Activated CD8-positive, alpha-beta memory T cell treated with anti-CD3 and anti-CD28 coated beads for 24 hours (primary cell): ENCODE measurements at regions not wholly inside any gene's neighbourhood (a gene's known extent, or its start where the extent isn't known, plus 50 kb on each side); places are given as distances from the start of the nearest gene placed in this dataset.
"Not testable (repeated sequence)": the region's sequence is repeated elsewhere in the genome, so short reads cannot be mapped to it uniquely, and the experiment has no call there.

Source experiments
- DNase-seq: peaks from one replicate; pipeline ENCODE4 v3.0.0-alpha.2; 2020

DNA sequence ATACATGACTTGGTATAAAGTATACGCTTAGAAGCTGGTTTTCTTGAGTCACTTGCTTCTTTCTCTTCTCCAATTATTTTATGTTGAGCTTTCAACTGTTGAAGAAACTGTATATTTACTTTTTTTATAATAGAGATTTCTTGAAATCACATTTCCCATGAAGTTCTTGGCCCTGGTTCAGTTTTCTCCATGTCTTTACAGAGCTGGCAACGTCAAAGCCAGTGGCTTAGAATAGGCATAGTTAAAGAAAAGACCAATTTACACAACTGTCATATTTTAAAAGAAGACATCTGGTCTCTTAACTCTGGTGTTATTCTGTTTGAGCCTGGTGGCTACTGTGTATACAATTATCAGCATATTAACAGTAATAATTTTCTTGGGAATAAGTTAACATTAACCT lies 1249.3 kb downstream of the CDH12 start:
- no peak for DNase-seq

DNA sequence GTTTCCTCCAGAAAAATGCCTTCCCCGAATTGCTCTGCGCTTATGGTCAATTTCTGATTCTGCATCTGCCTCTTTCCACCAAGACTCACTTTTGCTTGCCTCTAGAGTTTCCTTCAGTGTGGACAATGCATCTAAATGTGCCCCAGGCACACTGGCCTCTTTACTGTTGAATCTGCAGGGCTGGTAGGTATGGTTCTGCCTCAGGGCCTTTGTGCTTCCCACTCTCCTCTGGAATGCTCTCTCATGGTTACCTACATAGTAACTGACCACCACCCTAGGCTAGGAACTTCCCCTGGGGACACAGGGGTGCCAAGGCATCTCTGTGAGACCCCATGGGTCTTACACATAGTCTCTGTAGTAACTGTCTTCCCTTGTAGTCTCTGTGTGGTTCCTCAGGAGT lies 1258.6 kb downstream of the CDH12 start:
- DNase-seq = no peak

DNA sequence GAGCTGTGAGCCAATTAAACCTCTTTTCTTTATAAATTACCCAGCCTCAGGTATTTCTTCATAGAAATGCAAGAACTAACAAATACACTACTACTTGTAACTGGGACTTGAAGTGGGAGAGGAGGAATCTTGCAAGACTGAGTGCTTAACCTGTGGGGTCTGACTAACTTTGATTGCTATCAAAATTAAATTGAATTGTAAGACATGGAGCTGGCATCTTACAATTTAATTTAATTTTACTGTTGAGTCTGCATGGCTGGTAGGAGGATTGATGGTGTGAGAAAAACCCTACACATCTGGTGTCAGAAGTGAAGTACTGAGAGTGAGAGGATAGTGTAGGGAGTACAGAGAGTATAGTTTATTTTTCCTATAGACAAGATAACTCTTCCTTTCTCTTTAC lies 1259.9 kb downstream of the CDH12 start:
- no peak for DNase-seq

DNA sequence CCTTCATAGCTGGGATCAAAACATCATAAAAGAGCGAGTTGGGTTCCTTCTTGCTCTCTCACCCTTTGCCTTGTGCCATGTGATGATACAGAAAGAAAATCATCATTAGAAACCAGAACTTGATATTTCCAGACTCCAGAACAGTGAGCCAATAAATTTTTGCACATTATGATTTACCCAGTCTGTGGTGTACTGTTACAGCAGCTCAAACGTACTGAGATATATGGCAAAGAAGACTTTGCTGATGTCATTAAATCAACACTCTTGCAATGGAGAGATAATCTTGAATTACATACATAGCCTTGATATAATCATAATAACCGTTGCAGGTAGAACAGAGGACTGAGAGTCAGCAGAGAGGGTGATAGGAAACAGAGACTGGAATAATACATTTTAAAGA lies 1271.6 kb downstream of the CDH12 start:
- DNase-seq = no peak

DNA sequence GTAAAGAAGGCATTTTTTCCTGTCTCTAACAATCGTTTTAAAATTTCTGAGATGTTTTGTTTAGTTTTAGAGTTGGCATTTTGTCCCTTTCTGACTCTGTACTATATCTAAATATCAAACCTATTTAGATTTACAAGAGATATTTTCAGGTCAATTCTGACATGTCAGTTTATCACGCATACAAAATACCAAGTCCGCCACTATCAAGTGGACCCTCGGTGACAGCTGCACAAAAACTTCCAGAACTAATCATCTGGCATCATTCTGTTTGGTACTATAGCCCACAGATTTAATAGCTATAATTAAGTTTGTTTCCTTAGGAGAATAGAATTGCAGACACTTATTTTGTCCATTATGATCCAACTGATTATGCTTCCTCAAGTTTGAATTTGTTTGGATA lies 1278.2 kb downstream of the CDH12 start:
- no peak for DNase-seq

DNA sequence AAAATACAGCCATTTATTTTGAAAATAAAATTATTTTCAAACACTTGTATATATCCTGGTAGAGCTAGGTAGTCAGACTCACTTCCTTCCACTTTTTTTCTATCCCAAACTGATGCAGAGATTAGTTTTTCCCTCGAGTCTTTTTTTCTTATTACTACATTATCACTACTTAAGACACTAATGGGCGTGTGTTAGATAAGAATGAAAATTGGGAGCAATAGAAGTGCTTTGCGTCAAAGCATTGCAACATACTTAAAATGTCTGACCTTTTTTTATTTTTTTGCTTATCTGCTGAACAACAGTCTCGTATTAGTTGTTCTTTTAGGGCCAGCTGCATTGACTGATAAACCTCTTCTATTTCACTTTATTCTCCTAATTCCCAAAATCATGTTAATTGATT lies 1278.7 kb downstream of the CDH12 start:
- DNase-seq = no peak

DNA sequence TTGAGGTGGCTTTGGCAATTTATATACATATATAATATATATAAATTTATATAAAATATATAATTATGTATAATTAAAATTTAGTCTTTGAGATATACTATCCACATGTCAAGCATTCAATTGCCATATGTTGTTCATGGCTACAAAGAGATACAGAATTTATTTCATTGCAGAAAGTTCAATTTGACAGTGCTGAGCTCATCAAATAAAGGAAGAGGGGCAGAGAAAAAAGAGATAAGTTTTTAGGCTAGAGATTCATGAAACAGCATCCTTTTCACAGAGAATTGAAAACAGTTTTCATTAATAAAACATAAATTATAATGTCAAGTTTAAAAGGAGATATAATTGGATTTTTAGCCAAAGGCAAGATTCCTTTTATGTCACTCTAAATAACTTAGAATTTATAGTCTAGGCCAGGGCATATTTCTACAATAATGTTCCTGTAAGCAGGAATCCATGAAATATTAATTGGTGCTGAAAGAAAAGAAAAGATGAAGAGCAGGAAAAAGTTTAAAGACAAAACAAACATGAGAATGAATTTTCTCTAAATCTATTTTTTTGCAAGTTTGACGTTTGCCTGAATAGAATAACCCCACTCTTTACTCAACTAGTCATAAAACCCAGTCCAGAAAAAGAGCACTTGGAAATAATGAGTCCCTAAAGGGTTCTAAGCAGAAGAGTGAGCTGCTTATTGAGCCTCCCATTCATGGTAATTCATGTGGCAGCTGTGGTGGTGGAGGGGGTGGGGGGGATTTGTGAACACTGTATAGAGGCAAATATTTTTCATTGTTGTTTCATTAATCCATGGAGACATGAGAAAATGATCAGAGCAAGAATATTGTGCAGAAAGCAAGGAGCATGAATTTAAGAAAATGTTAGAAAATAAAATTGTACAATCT lies 1279.5 kb downstream of the CDH12 start:
- DNase-seq = no peak

DNA sequence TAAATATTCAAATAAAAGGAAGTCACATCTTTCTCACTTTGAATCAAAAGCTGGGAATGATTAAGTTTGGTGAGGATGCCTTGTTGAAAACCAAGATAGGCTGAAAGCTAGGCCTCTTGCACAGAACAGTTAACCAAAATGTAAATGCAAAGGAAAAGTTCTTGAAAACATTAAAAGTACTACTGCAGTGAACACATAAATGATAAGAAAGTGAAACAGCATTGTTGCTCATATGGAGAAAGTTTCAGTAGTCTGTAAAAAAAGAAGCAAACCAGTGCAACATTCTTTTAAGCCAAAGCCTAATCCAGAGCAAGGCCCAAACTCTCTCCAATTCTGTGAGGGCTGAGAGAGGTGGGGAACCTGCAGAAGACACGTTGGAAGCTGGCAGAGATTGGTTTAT lies 1281.9 kb downstream of the CDH12 start:
- DNase-seq = not testable (repeated sequence)

DNA sequence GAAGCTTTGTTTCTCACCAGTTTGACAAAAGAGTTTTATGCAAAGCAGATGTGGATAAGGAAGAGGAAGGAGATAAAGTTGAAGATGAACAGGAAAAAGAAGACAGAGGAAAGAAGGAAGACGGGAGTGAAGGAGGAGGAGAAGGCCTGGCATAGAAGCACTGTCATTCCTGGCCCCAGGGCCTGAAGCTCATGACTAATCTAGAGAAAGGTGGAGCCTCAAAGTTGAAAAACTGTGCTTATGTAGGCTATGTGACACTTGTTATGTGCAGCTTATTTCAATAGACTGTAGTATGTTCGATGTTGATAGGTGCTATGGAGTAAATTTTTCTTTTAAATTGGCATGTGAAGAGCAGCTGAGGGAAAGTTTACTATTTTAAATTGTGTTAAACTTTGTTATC lies 1294.0 kb downstream of the CDH12 start:
- DNase-seq = not testable (repeated sequence)

DNA sequence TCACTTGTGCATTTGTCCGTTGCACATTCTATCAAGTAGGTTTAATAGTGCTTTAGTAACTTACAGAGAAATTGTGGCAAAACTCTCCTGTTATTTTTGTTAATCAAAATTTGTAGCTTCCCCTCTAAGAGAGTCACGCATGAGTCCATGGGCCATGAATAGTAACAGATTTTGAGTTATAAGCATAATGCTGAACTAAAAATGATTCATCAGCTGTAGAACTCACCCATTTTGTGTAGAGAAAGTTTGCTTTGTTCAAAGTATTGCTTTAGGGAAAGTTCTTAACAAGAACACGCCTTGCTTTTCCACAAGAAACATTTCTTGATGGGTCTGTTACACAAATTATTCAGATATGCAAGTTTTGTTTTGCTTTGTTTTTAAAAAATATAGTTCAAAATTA lies 1300.9 kb downstream of the CDH12 start:
- not testable (repeated sequence) for DNase-seq

DNA sequence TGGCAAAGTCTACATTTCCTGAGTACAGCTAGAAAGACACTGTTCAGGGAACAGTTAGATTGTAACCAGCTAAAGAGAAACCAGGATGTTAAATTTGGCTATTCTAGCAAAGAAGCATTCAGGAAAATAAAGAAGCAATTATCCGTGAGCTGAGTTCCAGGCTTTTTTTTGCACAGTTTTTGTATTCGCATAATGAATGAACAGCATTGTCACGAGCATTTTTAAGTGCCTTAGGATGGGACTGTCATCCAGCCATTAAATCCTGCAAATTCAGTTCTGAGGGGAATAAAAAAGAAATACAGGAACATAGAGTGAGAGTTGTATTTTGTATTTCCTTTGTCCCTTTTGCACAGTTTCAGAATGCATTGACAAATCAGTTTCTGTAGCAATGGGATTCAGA lies 1302.2 kb downstream of the CDH12 start:
- not testable (repeated sequence) for DNase-seq

DNA sequence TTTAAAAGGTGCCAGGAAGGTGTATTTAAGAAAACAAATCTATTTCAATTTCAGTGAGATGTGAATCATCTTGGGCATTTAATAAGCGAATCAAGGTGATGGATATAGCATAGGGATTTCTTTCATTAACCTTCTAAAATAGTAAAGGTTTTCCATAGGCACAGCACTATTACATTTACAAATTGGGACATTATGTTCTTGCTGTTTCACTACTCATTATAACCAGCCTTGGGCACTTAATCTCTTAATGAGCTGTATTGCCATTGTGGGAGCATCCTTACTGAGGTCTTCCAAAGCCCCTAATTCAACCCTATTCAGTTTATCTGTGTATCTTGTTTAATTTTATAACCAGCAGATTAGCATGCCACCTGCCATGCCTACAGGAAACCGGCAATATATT lies 1305.5 kb downstream of the CDH12 start:
- DNase-seq = not testable (repeated sequence)

DNA sequence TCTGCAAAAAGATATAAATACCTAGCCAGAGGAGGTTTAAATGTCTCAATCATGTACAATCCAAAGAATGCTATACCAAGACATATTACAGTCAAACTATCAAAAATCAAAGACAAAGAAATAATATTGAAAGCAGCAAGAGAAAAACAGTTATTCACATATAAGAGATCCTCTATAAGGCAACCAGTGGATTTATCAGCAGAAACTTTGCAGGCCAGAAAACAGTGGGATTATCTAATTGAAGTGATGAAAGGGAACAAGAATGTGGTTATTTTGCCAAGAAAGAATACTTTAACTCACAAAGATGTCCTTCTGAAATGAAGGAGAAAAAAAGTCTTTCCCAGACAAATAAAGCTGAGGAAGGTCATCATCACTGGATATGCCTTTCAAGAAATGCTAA lies 1318.0 kb downstream of the CDH12 start:
- not testable (repeated sequence) for DNase-seq

DNA sequence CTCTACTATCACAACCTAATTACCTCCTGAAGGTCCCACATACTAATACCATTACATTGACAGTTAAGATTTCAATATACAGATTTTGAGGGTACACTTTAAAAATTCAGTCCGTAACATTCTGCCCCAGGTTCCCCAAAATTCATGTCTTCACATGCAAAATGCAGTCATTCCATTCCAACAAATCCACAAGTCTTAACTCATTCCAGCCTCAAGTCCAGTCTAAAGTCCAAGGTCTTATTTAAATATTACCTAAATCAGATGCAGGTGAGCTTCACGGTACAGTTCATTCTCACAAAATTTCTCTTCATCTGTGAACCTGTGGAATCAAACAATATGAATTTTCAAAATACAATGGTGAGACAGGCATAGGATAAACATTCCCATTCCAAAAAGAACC lies 1332.0 kb downstream of the CDH12 start:
- not testable (repeated sequence) for DNase-seq

DNA sequence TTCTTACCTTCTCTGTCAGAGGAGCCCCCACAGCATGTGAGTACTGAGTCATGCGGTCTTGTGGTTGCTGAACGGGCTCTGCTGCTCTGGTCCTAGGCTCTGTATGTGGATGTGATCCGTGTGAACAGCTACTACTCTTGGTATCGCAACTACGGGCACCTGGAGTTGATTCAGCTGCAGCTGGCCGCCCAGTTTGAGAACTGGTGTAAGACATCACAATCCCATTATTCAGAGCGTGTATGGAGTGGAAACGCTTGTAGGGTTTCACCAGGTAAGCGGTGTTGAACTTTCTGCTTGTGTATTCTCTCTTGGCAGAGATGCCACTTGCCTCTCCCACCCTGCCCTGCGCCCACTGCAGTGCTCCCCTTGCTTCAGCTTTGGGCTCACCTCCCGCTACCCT lies 1356.2 kb downstream of the CDH12 start:
- not testable (repeated sequence) for DNase-seq

DNA sequence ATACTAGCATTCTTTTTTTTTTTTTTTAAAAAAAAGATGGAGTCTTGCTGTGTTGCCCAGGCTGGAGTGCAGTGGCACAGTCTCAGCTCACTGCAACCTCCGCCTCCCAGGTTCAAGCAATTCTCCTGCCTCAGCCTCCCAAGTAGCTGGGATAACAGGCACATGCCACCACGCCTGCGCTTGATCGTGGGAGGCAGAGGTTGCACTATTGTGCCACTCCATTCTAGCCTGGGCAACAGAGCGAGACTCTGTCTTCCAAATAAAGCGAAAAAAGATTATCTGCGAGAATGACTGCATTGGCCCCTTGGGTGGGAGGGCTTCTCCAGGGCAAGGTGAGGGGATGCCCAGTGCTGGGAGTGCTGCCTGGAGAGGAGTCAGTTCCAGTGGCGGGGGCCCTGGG lies 1357.1 kb downstream of the CDH12 start:
- DNase-seq = not testable (repeated sequence)

DNA sequence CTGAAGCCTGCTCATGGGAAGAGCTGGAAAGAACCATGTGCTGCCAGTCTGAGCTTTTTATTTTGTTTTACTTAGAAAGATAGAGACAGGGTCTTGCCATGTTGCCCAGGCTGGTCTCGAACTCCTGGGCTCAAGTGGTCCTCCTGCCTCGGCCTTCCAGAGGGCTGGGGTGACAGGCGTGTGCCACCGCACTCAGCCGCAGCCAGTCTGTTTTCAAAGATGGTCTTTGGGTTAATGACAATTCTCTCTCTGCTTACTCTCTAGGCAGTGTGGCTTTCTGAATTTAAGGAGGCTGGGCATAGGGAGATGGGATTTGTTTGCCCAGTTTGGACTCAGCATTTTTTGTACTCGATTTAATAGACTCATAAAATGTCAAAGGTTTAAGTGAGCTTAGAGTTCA lies 1357.9 kb downstream of the CDH12 start:
- DNase-seq = not testable (repeated sequence)

DNA sequence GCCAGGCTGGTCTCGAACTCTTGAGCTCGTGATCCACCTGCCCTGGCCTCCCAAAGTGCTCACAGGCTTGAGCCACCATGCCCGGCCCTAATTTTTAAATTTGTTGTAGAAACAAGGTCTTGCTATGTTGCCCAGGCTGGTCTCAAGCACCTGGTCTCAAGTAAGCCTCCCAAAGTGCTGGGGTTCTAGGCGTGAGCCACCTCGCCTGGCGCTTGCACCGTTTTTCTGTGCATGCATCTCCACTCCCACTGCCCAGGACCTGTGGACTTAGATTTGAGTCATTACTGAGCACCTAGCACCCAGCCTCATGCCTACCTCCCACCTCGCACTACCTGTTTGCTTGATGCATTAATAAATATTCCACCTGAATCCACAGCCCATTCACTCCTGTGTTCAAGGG lies 1359.1 kb downstream of the CDH12 start:
- DNase-seq = not testable (repeated sequence)

DNA sequence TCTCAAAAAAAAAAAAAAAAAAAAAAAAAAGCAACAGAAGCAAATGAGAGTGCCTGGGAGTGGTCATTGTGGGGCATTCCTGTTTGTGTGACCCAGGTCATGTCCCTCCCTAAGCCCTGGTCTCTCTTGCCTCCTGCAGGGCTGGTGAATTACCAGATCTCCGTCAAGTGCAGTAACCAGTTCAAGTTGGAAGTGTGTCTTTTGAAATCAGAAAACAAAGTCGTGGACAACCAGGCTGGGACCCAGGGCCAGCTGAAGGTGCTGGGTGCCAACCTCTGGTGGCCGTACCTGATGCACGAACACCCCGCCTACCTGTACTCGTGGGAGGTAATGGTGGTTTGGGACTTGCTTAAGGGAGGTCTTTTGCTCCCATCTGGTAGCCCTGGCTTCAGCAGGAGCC lies 1362.0 kb downstream of the CDH12 start:
- peak; percentile 59 for DNase-seq

DNA sequence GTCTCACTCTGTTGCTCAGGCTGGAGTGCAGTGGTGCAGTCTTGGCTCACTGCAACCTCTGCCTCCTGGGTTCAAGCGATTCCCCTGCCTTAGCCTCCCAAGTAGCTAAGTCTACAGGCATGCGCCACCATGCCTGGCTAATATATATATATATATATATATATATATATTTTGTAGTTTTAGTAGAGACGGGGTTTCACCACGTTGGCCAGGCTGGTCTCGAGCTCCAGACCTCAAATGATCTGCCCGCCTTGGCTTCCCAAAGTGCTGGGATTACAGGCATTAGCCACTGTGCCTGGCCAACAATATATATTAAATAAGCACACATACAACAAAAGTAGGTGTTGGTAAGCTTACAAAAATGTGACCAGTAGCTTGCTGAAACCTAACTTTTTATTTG lies 1364.3 kb downstream of the CDH12 start:
- DNase-seq = not testable (repeated sequence)

DNA sequence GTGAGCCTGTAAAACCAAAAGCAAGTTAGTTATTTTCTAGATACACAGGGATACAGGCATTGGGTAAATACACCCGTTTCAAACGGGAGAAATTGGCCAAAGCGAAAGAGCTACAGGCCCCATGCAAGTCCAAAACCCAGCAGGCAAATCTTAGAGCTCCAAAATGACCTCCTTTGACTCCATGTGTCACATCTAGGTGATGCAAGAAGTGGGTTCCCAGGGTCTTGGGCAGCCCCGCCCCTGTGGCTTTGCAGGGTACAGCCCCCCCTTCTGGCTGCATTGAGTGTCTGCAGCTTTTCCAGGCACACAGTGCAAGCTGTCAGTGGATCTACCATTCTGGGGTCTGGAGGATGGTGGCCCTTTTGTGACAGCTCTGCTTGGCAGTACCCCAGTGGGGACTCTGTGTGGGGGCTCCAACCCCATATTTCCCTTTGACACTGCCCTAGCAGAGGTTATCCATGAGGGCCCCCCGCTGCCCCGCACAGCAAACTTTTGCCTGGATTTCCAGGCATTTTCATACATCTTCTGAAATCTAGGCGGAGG lies 1367.6 kb downstream of the CDH12 start:
- DNase-seq = peak; percentile 67

DNA sequence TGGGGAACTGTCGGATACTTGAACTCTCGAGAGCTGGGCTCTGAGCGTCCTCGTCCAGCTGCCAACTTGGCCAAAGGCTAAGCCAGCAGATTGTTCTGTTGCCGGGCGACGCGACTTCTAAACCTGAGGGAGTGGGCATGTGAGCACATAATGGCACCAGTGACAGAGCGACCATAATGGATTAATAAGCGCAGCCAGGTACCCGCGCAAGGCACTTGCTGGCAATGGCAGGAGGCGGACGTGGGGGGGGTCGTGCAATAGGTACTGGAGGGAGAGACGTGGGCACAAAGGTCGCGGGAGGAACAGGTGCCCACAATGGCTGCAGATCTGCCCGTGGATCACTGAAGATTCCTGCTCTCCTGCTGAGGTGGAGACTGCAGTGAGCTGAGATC lies 1368.7 kb downstream of the CDH12 start:
- not testable (repeated sequence) for DNase-seq

DNA sequence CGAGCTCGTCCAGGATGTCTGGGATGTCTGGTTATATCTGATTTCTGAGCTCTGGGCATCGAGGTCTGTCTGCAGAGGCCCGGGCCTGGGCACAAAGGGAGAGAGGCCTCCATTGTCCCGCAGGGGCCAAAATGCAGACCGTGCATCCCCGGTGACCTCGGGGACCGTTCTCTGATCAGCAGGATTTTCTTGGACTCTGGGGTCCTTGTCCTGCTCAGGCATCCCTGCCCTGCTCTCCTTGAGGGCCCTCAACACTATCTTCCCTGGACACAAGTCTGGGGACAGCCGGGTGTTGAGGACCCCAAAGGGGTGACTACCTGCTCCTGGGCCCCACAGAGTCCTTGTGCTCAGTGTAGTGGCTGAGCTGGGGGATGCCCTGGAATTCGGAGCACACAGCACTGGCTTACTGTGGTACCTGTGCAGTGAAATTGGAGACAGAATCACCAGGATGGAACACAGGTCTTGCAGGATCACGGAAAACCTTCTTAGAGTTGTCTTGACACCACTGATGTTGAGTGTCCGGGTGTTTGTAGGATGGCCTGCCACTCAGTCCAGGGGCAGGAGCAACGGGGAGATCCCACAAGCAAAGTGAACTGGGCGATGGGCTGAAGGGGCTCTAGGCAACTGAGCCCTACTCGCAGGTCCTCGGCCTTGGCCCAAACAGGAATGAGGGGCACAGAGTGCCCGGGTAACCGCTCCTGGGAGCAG lies 1369.2 kb downstream of the CDH12 start:
- peak; percentile 59 for DNase-seq
